ENCODE measurements at regions not wholly inside any gene's neighbourhood (a gene's known extent, or its start where the extent isn't known, plus 50 kb on each side); places are given as distances from the start of the nearest gene placed in this dataset.
A peak's percentile ranks its signal among the peaks of the same experiment; 100 is the strongest.

DNA sequence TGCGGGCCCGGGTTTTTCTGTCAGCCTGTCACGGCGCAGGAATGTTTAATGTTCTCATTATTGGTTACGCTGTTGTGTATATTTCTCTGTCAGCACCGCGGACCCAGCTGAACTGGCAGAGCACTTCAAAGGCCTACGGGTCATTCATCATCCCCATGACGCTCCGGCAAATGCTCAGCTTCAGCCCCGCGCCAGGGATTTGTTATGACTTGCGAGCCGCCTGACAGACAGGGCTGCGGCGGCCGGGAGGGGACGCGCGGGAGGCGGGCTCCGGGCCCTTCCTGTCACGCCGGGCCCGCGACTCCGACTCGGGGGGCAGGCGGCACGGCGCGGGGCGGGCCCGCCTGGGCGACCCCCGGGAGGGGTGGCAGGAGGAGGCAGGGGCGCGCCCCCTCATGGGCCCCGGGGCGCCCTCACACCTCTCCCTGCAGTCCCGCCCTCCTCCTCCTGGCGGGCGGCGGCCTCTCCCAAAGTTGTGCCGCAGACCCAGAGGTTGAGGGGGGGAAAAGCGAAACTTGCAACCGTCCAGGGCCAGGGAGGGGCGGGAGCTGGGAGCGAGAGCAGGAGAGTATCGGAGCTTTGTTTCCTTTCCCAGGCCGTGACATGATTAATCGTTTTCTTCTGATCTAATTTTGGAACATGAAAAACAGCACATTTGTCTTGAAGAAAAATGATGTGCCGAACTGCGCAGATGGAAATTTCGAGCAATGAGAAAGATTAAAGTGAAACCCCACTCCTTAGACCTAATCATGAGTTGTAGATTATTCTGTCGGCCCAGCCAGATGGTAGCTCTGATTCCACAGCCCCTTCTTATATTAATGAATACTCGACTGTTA is 59.3 kb upstream of the COMTD1 start (continued):
- TF ChIP-seq ZFY (CRISPR knock-in tag; IDR thresholded peaks at IDR 0.05) (peak; percentile 25; the same call in 1 of the 2 replicates), HMG20B (CRISPR knock-in tag; conservative IDR thresholded peaks at IDR 0.05) (no peak), ARNT2 (CRISPR knock-in tag; IDR thresholded peaks at IDR 0.05; ENCODE audit: low read depth) (no peak)
- TF ChIP-seq, protein P1, sequence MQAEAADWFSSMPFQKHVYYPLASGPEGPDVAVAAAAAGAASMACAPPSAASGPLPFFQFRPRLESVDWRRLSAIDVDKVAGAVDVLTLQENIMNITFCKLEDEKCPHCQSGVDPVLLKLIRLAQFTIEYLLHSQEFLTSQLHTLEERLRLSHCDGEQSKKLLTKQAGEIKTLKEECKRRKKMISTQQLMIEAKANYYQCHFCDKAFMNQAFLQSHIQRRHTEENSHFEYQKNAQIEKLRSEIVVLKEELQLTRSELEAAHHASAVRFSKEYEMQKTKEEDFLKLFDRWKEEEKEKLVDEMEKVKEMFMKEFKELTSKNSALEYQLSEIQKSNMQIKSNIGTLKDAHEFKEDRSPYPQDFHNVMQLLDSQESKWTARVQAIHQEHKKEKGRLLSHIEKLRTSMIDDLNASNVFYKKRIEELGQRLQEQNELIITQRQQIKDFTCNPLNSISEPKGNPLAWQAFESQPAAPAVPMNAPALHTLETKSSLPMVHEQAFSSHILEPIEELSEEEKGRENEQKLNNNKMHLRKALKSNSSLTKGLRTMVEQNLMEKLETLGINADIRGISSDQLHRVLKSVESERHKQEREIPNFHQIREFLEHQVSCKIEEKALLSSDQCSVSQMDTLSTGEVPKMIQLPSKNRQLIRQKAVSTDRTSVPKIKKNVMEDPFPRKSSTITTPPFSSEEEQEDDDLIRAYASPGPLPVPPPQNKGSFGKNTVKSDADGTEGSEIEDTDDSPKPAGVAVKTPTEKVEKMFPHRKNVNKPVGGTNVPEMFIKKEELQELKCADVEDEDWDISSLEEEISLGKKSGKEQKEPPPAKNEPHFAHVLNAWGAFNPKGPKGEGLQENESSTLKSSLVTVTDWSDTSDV (CRISPR knock-in tag; IDR thresholded peaks at IDR 0.05): no peak
- TF ChIP-seq, protein P2, sequence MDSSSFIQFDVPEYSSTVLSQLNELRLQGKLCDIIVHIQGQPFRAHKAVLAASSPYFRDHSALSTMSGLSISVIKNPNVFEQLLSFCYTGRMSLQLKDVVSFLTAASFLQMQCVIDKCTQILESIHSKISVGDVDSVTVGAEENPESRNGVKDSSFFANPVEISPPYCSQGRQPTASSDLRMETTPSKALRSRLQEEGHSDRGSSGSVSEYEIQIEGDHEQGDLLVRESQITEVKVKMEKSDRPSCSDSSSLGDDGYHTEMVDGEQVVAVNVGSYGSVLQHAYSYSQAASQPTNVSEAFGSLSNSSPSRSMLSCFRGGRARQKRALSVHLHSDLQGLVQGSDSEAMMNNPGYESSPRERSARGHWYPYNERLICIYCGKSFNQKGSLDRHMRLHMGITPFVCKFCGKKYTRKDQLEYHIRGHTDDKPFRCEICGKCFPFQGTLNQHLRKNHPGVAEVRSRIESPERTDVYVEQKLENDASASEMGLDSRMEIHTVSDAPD (CRISPR knock-in tag; IDR thresholded peaks at IDR 0.05): no peak
- TF ChIP-seq, protein P3, sequence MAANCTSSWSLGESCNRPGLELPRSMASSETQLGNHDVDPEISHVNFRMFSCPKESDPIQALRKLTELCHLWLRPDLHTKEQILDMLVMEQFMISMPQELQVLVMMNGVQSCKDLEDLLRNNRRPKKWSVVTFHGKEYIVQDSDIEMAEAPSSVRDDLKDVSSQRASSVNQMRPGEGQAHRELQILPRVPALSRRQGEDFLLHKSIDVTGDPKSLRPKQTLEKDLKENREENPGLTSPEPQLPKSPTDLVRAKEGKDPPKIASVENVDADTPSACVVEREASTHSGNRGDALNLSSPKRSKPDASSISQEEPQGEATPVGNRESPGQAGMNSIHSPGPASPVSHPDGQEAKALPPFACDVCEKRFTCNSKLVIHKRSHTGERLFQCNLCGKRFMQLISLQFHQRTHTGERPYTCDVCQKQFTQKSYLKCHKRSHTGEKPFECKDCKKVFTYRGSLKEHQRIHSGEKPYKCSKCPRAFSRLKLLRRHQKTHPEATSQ (CRISPR knock-in tag; IDR thresholded peaks at IDR 0.05; ENCODE audit: borderline replicate concordance): no peak
- TF ChIP-seq, protein P4, sequence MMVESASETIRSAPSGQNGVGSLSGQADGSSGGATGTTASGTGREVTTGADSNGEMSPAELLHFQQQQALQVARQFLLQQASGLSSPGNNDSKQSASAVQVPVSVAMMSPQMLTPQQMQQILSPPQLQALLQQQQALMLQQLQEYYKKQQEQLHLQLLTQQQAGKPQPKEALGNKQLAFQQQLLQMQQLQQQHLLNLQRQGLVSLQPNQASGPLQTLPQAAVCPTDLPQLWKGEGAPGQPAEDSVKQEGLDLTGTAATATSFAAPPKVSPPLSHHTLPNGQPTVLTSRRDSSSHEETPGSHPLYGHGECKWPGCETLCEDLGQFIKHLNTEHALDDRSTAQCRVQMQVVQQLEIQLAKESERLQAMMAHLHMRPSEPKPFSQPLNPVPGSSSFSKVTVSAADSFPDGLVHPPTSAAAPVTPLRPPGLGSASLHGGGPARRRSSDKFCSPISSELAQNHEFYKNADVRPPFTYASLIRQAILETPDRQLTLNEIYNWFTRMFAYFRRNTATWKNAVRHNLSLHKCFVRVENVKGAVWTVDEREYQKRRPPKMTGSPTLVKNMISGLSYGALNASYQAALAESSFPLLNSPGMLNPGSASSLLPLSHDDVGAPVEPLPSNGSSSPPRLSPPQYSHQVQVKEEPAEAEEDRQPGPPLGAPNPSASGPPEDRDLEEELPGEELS (CRISPR knock-in tag; IDR thresholded peaks at IDR 0.05): peak; percentile 49
- TF ChIP-seq, protein P5, sequence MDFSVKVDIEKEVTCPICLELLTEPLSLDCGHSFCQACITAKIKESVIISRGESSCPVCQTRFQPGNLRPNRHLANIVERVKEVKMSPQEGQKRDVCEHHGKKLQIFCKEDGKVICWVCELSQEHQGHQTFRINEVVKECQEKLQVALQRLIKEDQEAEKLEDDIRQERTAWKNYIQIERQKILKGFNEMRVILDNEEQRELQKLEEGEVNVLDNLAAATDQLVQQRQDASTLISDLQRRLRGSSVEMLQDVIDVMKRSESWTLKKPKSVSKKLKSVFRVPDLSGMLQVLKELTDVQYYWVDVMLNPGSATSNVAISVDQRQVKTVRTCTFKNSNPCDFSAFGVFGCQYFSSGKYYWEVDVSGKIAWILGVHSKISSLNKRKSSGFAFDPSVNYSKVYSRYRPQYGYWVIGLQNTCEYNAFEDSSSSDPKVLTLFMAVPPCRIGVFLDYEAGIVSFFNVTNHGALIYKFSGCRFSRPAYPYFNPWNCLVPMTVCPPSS (IDR thresholded peaks at IDR 0.05): no peak
- TF ChIP-seq, protein P6, sequence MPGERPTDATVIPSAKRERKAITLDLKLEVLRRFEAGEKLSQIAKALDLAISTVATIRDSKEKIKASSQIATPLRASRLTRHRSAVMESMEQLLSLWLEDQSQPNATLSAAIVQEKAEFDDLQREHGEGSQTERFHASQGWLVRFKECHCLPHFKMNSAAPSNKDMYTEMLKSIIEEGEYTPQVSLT (CRISPR knock-in tag; IDR thresholded peaks at IDR 0.05; ENCODE audit: borderline replicate concordance, low read depth): no peak

Data from HepG2 (cell line).